ENCODE measurements at regions not wholly inside any gene's neighbourhood (a gene's known extent, or its start where the extent isn't known, plus 50 kb on each side); places are given as distances from the start of the nearest gene placed in this dataset.
A peak's percentile ranks its signal among the peaks of the same experiment; 100 is the strongest.

DNA sequence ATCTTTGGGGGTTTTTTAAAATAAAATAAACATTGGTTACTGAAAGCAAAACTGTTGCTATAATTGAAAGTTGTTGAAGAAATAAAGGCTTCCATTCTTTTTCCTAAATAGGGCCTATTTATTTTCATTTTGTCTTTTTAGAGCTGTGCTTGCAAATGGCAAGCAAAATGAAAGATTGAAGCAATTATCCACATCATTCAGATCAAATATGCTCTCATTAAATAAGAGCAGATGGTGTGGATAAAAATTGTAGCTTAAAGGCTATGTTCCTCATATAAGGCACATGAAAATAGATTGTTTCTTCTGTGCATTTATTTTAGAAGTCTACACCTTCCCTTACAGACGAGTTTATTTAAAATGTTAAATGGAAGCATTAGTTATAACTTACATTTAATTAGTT is 1317.7 kb downstream of the MRPL39 start:
- DNase-seq = no peak
- in situ Hi-C loops (cut with MboI; ENCODE audit: low pct_unique_long_range_greater_than_20kb, low sequenced_read_pairs) = no loop called here

DNA sequence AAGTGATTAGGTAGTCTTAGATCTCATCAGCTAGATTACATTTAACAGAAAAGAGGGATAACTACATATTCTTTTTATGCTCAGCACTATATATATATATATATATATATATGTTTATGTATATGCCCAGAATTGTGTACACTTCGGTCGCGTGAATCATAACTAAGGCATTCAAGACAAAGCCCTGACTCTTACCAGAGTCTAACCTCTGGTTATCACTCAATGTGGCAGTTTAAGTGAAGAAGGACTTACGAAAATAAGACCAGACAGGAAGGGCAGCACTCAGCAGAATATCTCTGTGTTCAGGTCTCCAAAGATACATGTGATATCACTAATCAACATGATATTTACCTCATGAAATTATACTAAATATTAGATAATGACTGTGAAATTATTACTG is 1326.7 kb downstream of the MRPL39 start:
- no peak for DNase-seq
- in situ Hi-C loops (cut with MboI; ENCODE audit: low pct_unique_long_range_greater_than_20kb, low sequenced_read_pairs) = no loop called here

GRCh38 chr21:24278711-24279110 is 1328.6 kb downstream of the MRPL39 start:
- in situ Hi-C loops (cut with MboI; ENCODE audit: low pct_unique_long_range_greater_than_20kb, low sequenced_read_pairs) = no loop called here
- no peak for DNase-seq

DNA sequence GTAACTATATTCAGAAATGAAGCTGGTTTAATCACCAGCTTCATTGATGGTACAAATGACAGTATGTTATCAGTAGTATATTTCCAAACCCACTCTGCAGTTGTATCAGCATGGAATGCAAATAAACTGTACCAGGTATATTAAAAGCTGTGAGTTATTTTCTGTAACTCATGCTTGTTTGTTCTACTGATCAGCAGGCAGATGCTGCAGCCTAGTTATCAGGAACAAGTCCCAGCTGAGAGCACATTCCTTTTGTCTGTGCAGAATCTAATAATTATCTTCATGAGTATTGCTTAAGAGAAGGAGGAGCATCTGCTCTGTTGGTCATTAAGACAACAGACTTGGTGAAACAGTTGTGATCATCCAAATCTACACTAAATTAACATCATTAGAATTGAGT is 1331.1 kb downstream of the MRPL39 start:
- no peak for DNase-seq
- in situ Hi-C loops (cut with MboI; ENCODE audit: low pct_unique_long_range_greater_than_20kb, low sequenced_read_pairs) = no loop called here

DNA sequence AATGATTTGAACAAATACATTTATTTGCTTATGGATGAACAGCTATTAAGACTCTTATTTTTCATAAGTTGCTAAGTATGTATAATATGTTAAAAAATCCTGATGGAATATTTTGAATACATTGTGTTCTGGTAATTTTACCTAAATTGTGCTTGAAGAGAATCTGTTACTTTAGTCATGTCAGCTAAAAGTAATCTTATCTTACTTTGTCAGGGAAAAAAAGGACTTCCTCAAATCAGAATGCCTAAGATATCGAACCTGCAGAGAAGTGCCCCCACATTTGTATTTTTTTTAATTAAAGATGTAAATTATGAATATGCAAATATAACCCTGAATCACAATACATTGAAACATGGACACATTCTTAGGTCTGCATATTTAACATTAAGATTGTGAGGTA is 1331.7 kb downstream of the MRPL39 start:
- no peak for DNase-seq
- in situ Hi-C loops (cut with MboI; ENCODE audit: low pct_unique_long_range_greater_than_20kb, low sequenced_read_pairs) = no loop called here

- peak; percentile 15 for DNase-seq
- in situ Hi-C loops (cut with MboI; ENCODE audit: low pct_unique_long_range_greater_than_20kb, low sequenced_read_pairs) = no loop called here
These were observed 1334.8 kb downstream of the MRPL39 start for GRCh38 chr21:24272521-24272938.

GRCh38 chr21:24265987-24266386 is 1341.3 kb downstream of the MRPL39 start:
- in situ Hi-C loops (cut with MboI; ENCODE audit: low pct_unique_long_range_greater_than_20kb, low sequenced_read_pairs) = no loop called here
- DNase-seq = no peak

DNA sequence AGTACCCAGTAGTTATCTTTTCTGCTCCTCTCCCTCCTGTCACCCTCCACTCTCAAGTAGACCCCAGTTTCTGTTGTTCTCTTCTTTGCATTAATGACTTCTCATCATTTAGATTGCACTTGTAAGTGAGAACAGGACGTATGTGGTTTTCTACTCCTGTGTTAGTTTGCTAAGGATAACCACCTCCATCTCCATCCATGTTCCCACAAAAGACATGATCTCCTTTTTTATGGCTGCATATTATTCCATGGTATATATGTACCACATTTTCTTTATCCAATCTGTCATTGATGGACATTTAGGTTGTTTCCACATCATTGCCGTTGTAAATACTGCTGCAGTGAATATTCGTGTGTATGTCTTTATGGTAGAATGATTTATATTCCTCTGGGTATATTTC is 1346.5 kb downstream of the MRPL39 start:
- DNase-seq = no peak
- in situ Hi-C loops (cut with MboI; ENCODE audit: low pct_unique_long_range_greater_than_20kb, low sequenced_read_pairs) = no loop called here

DNA sequence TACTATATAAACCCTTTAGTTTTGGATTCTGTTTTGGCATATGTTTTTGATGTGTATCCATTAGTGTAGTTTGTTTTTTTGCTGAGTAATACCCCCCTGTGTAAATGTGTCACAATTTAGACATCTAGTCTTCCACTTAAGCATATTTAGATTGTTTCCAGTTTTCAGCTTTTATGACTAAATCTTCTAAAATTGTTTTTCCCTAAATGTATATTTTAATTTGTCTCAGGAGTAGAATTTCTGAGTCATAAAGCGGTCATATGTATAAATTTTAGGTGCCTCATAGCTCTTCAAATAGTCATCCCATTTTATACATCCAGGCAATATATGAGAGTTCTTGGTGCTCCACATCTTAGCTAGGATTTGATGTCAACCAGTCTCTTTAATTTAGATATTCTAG is 1348.0 kb downstream of the MRPL39 start:
- in situ Hi-C loops (cut with MboI; ENCODE audit: low pct_unique_long_range_greater_than_20kb, low sequenced_read_pairs) = no loop called here

GRCh38 chr21:24255591-24255990 is 1351.7 kb downstream of the MRPL39 start:
- no peak for DNase-seq
- in situ Hi-C loops (cut with MboI; ENCODE audit: low pct_unique_long_range_greater_than_20kb, low sequenced_read_pairs) = no loop called here

More for the DNA sequence above, 1348.0 kb downstream of the MRPL39 start:
- DNase-seq = no peak

DNA sequence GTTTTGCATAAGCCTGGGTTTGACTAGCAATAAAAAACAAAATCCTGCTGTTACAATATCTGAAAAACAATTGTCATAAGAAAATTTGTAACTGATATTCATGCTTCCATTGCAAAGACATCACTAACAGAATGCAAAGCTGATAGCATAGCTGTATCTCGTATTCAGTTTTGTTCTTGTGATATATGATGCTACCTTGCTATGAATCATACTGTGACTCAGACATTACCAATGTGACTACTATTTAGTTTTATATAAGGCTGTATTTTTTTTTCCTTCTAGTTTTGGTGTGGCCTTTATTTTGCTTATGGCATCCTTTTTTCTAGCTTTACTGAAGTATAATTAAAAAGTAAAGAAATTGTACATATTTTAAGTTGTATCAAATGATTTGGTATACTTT is 1381.8 kb downstream of the MRPL39 start:
- DNase-seq = no peak
- in situ Hi-C loops (cut with MboI; ENCODE audit: low pct_unique_long_range_greater_than_20kb, low sequenced_read_pairs) = no loop called here

- no peak for DNase-seq
- in situ Hi-C loops (cut with MboI; ENCODE audit: low pct_unique_long_range_greater_than_20kb, low sequenced_read_pairs) = no loop called here
These were observed 1382.9 kb downstream of the MRPL39 start for GRCh38 chr21:24224422-24224821.

- DNase-seq = no peak
- in situ Hi-C loops (cut with MboI; ENCODE audit: low pct_unique_long_range_greater_than_20kb, low sequenced_read_pairs) = no loop called here
These were observed 1383.7 kb downstream of the MRPL39 start for GRCh38 chr21:24223624-24224023.

- no peak for DNase-seq
- in situ Hi-C loops (cut with MboI; ENCODE audit: low pct_unique_long_range_greater_than_20kb, low sequenced_read_pairs) = no loop called here
These were observed 1384.6 kb downstream of the MRPL39 start for GRCh38 chr21:24222676-24223075.

DNA sequence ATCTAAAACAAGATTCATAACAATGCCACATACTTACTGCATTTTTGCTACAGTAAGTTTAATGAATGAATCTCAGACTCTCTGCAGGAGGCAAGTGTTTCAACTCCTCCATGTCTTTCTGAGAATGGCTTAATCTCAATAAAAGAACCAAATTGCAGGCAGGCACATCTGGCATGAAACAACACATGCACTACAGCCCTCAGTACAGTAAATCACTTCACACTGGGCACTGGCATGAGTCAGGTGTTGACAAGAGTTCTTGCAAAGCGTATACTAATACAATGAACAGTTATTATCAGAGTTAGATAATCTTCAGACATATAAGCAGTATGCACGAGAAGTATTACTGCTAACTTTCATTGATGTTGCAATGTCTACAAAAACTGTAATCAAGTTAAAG is 1386.8 kb downstream of the MRPL39 start:
- DNase-seq = no peak
- in situ Hi-C loops (cut with MboI; ENCODE audit: low pct_unique_long_range_greater_than_20kb, low sequenced_read_pairs) = no loop called here

- in situ Hi-C loops (cut with MboI; ENCODE audit: low pct_unique_long_range_greater_than_20kb, low sequenced_read_pairs) = no loop called here
- DNase-seq = no peak
These were observed 1390.1 kb downstream of the MRPL39 start for GRCh38 chr21:24217151-24217550.

- in situ Hi-C loops (cut with MboI; ENCODE audit: low pct_unique_long_range_greater_than_20kb, low sequenced_read_pairs) = no loop called here
- DNase-seq = no peak
These were observed 1397.2 kb downstream of the MRPL39 start for GRCh38 chr21:24210130-24210529.

DNA sequence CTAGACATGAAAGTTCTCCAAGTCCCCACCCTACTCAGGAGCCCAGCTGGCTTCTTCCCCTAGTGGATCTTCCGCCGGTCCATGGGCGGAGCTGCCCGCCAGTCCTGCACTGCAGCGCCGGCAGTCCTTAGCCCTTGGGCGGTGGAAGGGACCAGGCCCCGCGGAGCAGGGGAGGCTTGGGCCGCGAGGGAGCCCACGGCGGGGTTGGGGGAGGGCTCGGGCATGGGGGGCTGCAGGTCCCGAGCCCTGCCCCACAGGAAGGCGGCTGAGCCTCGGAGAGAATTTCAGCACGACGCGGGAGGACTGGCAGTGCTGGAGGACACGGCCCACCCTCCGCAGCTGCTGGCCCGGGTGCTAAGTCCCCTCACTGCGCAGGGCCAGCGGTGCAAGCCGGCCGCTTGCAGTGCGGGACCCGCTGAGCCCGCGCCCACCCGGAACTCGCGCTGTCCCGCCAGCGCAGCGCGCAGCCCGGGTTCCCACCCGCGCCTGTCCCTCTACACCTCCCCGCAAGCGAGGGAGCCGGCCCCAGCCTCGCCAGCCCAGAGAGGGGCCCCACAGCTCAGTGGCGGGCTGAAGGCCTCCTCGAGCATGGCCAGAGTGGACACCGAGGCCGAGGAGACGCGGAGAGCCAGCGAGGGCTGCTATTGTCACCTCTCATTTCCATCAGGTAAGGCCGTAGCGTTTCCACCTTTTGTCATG is 1398.6 kb downstream of the MRPL39 start:
- in situ Hi-C loops (cut with MboI; ENCODE audit: low pct_unique_long_range_greater_than_20kb, low sequenced_read_pairs) = no loop called here
- no peak for DNase-seq

- no peak for DNase-seq
- in situ Hi-C loops (cut with MboI; ENCODE audit: low pct_unique_long_range_greater_than_20kb, low sequenced_read_pairs) = no loop called here
These were observed 1402.0 kb downstream of the MRPL39 start for GRCh38 chr21:24205319-24205718.

DNA sequence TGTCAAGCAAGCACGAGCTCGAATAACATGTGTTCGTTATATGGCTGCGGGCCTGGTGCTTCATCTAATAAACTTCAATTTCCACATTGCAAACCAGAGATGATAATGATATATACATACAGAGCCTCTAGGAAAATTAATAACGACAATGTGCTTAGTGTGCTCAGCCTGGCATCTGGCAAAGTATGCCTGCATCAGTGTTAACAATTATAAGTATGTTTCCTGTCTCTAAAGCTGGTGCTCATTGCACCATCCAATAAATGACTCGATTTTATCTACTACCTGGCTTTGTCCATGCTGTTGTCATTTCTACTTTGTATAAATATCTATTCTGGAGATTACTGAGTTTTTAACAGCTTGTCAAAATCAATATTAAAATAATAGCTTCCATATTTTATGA is 1402.6 kb downstream of the MRPL39 start:
- in situ Hi-C loops (cut with MboI; ENCODE audit: low pct_unique_long_range_greater_than_20kb, low sequenced_read_pairs) = no loop called here

GRCh38 chr21:24200052-24200451 is 1407.2 kb downstream of the MRPL39 start:
- no peak for DNase-seq
- in situ Hi-C loops (cut with MboI; ENCODE audit: low pct_unique_long_range_greater_than_20kb, low sequenced_read_pairs) = no loop called here

More for the DNA sequence above, 1402.6 kb downstream of the MRPL39 start:
- no peak for DNase-seq

Data from KBM-7 (cell line).